ENCODE measurements at regions not wholly inside any gene's neighbourhood (a gene's known extent, or its start where the extent isn't known, plus 50 kb on each side); places are given as distances from the start of the nearest gene placed in this dataset.

- no peak overlapping the region for H3K4me3 ChIP-seq
- no peaks in the 10 kb centered on the region for H3K9me3 ChIP-seq (ENCODE audit: control insufficient read depth in 4 of 4, insufficient read depth in 3 of 4, low read length in 3 of 4)
- no peaks in the 10 kb centered on the region for H3K36me3 ChIP-seq (ENCODE audit: control insufficient read depth in 4 of 4, insufficient read depth in 4 of 4, low read length in 4 of 4)
- no peaks in the 10 kb centered on the region for H3K27me3 ChIP-seq (ENCODE audit: control insufficient read depth in 3 of 3, insufficient read depth in 3 of 3, low read length in 2 of 3)
- DNase-seq = no peak
- 89 to 96% methylated on average over 2 of the region's 2 CpGs for WGBS, 2 donors
- TF ChIP-seq CTCF (IDR thresholded peaks at IDR 0.05; ENCODE audit: control extremely low read depth, extremely low read depth) = no peak
- no peak for ATAC-seq (ENCODE audit: insufficient read depth, low FRiP score)
- H3K27ac ChIP-seq (ENCODE audit: low read depth in 1 of 2, low read length in 1 of 2) = no peak overlapping the region
- H3K4me1 ChIP-seq (ENCODE audit: control insufficient read depth in 5 of 5, insufficient read depth in 5 of 5, low read length in 5 of 5) = peaks cover 0 to 2% (median 0%) of the 10 kb centered on the region in 5 donors
- H3K9ac ChIP-seq (ENCODE audit: insufficient read depth in 1 of 2, low read length in 2 of 2) = no peak overlapping the region
These were observed 208.1 kb downstream of the SLC39A8 start for GRCh38 chr4:102137217-102137616.

DNA sequence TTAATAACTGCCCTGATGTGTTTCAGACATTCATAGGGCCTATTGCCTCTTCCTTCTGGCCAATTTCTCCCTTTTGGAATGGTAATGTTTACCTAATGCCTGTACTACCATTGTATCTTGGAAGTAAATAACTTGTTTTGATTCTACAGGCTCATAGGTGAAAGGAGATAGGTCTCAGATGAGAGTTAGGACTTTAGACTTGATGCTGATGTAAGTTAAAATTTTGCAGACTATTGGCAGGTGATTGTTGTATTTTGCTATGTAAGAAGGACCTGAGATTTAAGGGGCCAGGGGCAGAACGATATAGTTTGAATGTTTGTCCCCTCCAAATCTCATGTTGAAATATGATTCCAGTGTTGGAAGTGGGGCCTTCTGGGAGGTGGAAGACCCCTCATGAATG, 215.5 kb downstream of the SLC39A8 start:
- no peak overlapping the region for H3K27ac ChIP-seq (ENCODE audit: low read depth in 1 of 2, low read length in 1 of 2)
- H3K9me3 ChIP-seq (ENCODE audit: control insufficient read depth in 4 of 4, insufficient read depth in 3 of 4, low read length in 3 of 4) = peaks cover 0 to 6% (median 1%) of the 10 kb centered on the region in 4 donors
- H3K9ac ChIP-seq (ENCODE audit: insufficient read depth in 1 of 2, low read length in 2 of 2) = no peak overlapping the region
- H3K36me3 ChIP-seq (ENCODE audit: control insufficient read depth in 4 of 4, insufficient read depth in 4 of 4, low read length in 4 of 4) = no peaks in the 10 kb centered on the region
- H3K4me1 ChIP-seq (ENCODE audit: control insufficient read depth in 5 of 5, insufficient read depth in 5 of 5, low read length in 5 of 5) = no peaks in the 10 kb centered on the region
- TF ChIP-seq CTCF (IDR thresholded peaks at IDR 0.05; ENCODE audit: control extremely low read depth, extremely low read depth) = no peak
- 36 to 86% methylated on average over 1 of the region's 1 CpG for WGBS, 2 donors
- DNase-seq (no peak), ATAC-seq (ENCODE audit: insufficient read depth, low FRiP score) (no peak)
- no peaks in the 10 kb centered on the region for H3K27me3 ChIP-seq (ENCODE audit: control insufficient read depth in 3 of 3, insufficient read depth in 3 of 3, low read length in 2 of 3)
- H3K4me3 ChIP-seq = no peak overlapping the region
